Activated naive CD4-positive, alpha-beta T cell treated with anti-CD3 and anti-CD28 coated beads, Interleukin-2, amount 50 U/mL, for 24 hours (primary cell): ENCODE measurements at regions not wholly inside any gene's neighbourhood (a gene's known extent, or its start where the extent isn't known, plus 50 kb on each side); places are given as distances from the start of the nearest gene placed in this dataset.
"Not testable (repeated sequence)": the region's sequence is repeated elsewhere in the genome, so short reads cannot be mapped to it uniquely, and the experiment has no call there.

Source experiments
- H3K27ac Mint-ChIP-seq: one replicate; pipeline ENCODE4 v1.8.0; 2021; ENCODE audit warnings: mild to moderate bottlenecking, mixed read lengths
- H3K27me3 Mint-ChIP-seq: one replicate; pipeline ENCODE4 v1.8.0; 2021; ENCODE audit warnings: mixed read lengths
- H3K36me3 Mint-ChIP-seq: one replicate; pipeline ENCODE4 v1.8.0; 2021; ENCODE audit warnings: mixed read lengths
- H3K4me1 Mint-ChIP-seq: one replicate; pipeline ENCODE4 v1.8.0; 2021; ENCODE audit warnings: mixed read lengths
- H3K4me3 Mint-ChIP-seq: one replicate; pipeline ENCODE4 v1.8.0; 2021; ENCODE audit warnings: mild to moderate bottlenecking, mixed read lengths
- H3K9me3 Mint-ChIP-seq: one replicate; pipeline ENCODE4 v1.8.0; 2021; ENCODE audit warnings: mixed read lengths

DNA sequence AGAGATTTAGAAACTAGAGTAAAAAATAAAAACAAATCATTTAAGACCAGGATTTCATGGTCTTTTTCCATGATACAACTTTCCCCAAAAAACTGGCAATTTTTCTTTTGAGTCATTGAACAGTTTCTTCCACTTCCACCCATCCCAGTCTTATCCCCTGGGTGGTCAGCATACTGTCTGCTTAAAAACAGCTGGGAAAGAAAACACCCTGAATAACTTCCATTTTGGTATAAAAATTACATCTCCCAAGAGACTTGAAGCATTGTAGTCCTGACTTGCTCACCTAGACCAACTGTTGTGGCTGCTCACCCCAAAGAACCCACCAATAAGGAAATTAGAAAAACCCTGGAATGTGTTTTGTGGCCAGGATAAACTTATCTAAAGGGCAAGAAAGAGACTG, 731.3 kb downstream of the NR2F1-AS1 start:
- Mint-ChIP-seq H3K4me3 (no peak overlapping the region), H3K36me3 (no peaks in the 10 kb centered on the region), H3K27ac (no peak overlapping the region), H3K4me1 (no peaks in the 10 kb centered on the region), H3K27me3 (no peaks in the 10 kb centered on the region), H3K9me3 (no peaks in the 10 kb centered on the region)

DNA sequence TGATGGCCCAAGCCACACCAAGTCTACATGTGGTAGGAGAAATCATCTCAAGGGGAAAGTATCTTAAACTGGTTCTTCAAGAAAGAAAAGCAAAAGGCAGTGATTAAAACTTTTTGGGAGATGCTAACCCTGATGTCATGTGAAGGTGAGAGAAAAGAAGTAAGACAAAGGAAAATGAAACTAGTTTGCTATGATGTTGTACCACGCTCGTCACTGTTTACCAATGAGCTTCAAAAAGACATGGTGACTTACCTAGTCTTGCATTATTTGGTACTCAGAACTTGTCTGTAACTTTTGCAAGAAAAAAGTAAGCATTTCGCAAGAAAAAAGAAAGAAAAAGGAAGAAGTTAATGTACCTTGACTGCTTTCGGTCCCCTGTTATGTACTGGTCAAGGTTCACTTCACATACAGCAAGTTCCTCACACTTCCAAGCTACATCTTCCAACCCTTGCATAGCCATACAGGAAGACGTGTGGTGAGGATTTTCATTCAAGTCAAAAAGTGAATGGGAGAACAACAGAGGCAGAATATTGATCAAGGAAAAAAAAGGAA, 739.3 kb downstream of the NR2F1-AS1 start:
- no peaks in the 10 kb centered on the region for H3K36me3 Mint-ChIP-seq
- H3K27me3 Mint-ChIP-seq, result no peaks in the 10 kb centered on the region
- H3K4me1 Mint-ChIP-seq, result no peaks in the 10 kb centered on the region
- H3K27ac Mint-ChIP-seq, result no peak overlapping the region
- no peaks in the 10 kb centered on the region for H3K9me3 Mint-ChIP-seq
- no peak overlapping the region for H3K4me3 Mint-ChIP-seq

DNA sequence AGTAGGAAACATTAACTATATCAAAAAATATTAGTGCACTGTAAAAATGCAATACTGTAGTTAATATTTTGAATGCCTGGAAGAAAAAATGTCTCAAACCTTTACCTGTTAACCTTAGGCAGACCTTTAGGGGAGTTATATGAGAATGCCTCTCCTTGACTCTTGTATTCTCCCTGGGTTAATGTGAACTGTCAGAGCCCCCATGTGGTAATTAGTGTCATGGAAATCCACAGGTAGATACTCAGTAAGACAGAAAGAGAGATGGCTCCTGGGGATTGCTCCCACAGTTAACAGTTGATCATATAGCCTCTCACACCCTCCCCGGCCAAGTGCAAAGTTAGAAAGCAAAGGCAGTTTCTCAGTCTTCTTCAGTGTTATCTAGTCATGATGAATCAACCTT, 742.8 kb downstream of the NR2F1-AS1 start:
- H3K4me3 Mint-ChIP-seq, result no peak overlapping the region
- no peaks in the 10 kb centered on the region for H3K36me3 Mint-ChIP-seq
- no peaks in the 10 kb centered on the region for H3K9me3 Mint-ChIP-seq
- no peaks in the 10 kb centered on the region for H3K4me1 Mint-ChIP-seq
- H3K27ac Mint-ChIP-seq, result no peak overlapping the region
- no peaks in the 10 kb centered on the region for H3K27me3 Mint-ChIP-seq

DNA sequence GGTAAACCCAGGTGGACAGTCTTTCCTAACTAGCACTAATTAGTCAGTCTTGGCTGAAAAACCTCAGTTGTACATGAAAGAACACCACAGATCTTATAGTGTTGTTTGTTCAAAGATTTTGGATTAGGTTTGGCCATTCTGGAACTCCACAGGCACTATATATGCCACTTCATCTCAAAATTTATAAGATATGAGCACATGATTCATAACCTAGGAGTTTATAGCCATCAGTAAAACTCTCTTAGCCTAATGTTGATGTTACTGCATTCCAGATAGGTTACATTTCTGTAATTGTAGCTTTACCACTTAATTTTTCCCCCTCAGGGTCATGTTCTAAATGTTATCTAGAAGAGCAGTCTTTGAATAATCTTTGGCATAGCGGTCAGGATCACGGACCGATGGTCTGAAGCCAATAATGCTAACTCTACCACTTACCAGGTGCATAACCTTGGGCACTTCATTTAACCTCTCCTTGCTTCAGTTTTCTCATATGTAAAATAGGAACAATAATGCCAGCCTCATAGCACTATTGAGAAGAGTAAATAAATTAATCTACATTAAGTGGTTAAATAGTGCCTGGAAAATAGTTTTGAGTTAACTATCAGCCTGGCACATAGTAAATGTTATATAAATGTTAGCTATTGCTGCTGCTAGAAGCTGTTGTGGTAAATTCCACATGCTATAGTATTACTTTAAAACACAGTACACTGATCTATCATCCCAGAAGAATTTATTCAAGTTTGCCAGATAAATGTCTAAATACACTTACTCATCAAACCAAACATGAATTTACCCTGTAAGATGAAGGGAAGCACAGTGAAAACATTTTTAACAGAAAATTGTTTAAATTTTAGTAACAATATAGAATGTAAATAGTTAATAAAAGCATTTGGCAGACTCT, 743.9 kb downstream of the NR2F1-AS1 start:
- Mint-ChIP-seq H3K4me1 (no peaks in the 10 kb centered on the region), H3K9me3 (peaks cover 9% of the 10 kb centered on the region), H3K36me3 (no peaks in the 10 kb centered on the region), H3K4me3 (no peak overlapping the region), H3K27me3 (no peaks in the 10 kb centered on the region), H3K27ac (no peak overlapping the region)

DNA sequence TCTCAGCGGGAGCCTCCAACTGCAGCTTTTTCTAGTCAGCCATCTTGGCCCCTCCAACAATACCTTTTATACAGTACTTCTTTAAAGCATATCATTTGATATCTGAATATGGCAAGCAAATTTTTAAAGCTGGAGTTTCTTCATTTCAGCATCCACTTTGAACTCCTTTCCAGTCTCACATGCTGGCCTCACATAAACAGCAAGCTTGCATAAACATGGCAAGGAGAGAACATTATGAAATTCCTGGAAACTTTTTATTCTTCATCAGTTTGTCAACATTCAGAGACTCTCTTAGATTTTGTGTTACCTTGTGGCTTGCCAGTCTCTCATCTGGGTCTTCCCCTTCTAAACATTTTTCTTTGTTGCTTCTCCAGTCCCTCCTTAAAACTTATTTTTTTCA, 745.3 kb downstream of the NR2F1-AS1 start:
- no peaks in the 10 kb centered on the region for H3K4me1 Mint-ChIP-seq
- H3K36me3 Mint-ChIP-seq, result no peaks in the 10 kb centered on the region
- no peaks in the 10 kb centered on the region for H3K27me3 Mint-ChIP-seq
- peaks cover 9% of the 10 kb centered on the region for H3K9me3 Mint-ChIP-seq
- H3K4me3 Mint-ChIP-seq, result no peak overlapping the region
- no peak overlapping the region for H3K27ac Mint-ChIP-seq

DNA sequence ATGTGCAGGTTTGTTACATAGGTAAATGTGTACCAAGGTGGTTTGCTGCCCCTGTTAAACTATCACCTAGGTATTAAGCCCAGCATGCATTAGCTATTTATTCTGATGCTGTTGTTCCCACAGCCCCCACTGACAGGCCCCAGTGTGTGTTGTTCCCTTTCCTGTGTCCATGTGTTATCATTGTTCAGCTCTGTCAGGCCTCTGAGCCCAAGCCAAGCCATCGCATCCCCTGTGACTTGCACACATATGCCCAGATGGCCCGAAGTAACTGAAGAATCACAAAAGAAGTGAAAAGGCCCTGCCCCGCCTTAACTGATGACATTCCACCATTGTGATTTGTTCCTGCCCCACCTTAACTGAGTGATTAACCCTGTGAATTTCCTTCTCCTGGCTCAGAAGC, 757.5 kb downstream of the NR2F1-AS1 start:
- not testable (repeated sequence) for H3K27ac Mint-ChIP-seq, H3K36me3 Mint-ChIP-seq

DNA sequence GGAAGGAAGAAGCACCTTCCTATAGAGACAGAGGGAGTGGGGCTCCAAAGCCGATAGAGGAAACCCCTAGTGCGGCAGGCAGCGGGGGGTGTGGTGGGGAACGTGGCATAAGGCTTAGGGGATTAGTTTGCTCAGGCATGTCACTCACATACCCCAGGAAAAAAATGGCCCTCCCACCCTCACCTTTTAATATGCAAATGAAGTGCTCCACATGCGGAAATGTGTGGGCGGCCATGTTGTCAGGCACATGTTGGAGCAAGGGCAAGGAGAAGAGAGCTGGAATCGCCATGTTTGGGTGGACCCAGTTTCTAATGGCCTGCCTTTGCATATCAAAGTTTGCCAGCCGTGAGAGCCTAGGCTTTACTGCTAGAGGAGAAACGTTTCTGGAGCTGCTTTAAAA, 758.8 kb downstream of the NR2F1-AS1 start:
- no peaks in the 10 kb centered on the region for H3K9me3 Mint-ChIP-seq
- no peak overlapping the region for H3K4me3 Mint-ChIP-seq
- no peak overlapping the region for H3K27ac Mint-ChIP-seq

More for the DNA sequence above, 757.5 kb downstream of the NR2F1-AS1 start:
- H3K4me1 Mint-ChIP-seq, H3K27me3 Mint-ChIP-seq, H3K9me3 Mint-ChIP-seq, H3K4me3 Mint-ChIP-seq: not testable (repeated sequence)

DNA sequence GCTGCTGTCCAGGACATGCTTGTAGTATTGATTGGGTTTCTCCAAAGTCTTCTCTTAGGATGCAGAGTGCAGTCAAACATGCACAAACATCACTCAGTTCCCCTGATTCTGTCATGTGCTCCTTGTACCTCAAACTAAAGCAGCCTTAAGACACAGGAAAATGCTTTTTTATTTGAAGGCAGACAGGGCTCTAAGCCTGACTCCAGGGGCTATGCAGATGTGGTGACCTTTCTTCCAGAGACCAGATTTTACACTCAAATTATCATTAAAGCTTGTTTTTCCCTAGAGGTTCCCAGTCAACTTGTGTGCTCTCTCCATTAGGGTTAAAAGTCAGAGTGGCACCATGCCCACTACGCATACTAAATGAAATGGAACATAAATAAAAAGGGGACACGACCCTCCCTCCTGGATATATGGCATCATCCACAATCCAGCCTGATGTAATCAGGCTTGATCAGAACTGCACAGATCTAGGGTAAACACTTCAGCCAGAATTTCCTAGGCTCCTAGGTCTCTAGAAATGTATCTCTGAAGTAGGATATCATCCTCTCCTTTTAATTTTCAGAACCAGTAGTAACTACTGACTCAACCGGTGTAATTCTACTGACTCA, 771.1 kb downstream of the NR2F1-AS1 start:
- Mint-ChIP-seq H3K4me1 (no peaks in the 10 kb centered on the region), H3K27ac (no peak overlapping the region), H3K4me3 (no peak overlapping the region), H3K36me3 (no peaks in the 10 kb centered on the region), H3K27me3 (no peaks in the 10 kb centered on the region), H3K9me3 (peaks cover 4% of the 10 kb centered on the region)

More for the DNA sequence above, 758.8 kb downstream of the NR2F1-AS1 start:
- no peaks in the 10 kb centered on the region for H3K27me3 Mint-ChIP-seq
- H3K36me3 Mint-ChIP-seq, result no peaks in the 10 kb centered on the region
- H3K4me1 Mint-ChIP-seq, result no peaks in the 10 kb centered on the region

DNA sequence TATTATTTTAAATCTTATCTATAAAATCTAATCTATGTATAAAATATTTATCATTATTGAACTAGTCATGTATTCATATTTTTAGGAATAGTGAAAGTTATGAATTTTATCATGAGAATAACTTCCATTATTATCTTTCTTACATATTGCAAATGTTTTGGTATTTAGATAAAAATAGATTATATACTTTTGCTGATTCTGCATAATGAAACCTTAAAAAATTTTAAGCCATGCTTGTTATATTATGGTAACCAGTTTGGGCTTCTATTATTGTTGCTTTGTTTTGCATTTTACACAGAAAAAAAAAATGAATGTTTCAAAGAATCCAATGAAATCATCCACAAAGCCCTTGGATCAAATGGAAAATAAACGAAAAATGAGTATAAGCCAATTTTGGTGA, 772.5 kb downstream of the NR2F1-AS1 start:
- H3K27ac Mint-ChIP-seq, result no peak overlapping the region
- H3K36me3 Mint-ChIP-seq, result no peaks in the 10 kb centered on the region
- no peaks in the 10 kb centered on the region for H3K9me3 Mint-ChIP-seq
- H3K27me3 Mint-ChIP-seq, result no peaks in the 10 kb centered on the region
- no peaks in the 10 kb centered on the region for H3K4me1 Mint-ChIP-seq
- H3K4me3 Mint-ChIP-seq, result no peak overlapping the region

DNA sequence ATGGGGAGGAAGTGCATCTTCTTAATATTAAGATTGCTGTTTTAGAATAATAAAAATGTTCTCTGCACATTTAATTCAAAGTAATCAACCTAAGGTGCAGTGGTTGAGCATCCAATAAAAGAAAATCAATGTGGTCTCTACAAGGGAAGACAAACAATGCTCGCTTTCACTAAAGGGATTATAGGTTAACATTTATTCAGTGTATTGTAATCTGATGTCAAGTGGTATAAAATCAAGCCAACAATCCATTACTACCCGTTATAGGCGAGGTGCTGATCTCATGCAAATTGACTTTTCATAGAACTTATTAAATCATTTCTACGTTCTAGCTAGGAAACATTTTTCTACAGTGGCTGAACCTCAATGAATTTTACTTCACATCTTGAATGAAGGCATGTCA, 773.9 kb downstream of the NR2F1-AS1 start:
- Mint-ChIP-seq H3K27me3 (no peaks in the 10 kb centered on the region), H3K36me3 (no peaks in the 10 kb centered on the region), H3K4me3 (no peak overlapping the region), H3K4me1 (no peaks in the 10 kb centered on the region), H3K9me3 (no peaks in the 10 kb centered on the region), H3K27ac (no peak overlapping the region)

DNA sequence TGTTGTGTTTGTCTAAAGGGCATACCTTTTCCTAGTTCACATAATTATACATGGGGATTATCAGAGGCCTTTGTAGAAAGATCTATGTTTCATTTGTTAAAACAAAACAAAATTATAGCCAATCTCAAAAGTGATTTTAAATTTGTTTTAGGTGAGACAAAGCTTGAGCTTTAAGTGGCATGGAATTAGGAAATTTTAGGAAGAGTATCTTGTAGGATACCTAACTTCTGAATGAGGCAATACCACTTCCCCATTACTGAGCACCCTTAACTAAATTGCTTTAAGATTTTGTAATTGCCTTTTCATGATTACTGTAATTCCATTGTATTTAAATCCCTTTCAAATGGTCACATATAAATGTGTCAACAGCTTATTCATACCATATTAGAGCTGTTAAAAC, 775.6 kb downstream of the NR2F1-AS1 start:
- H3K4me1 Mint-ChIP-seq, result no peaks in the 10 kb centered on the region
- no peaks in the 10 kb centered on the region for H3K9me3 Mint-ChIP-seq
- no peaks in the 10 kb centered on the region for H3K36me3 Mint-ChIP-seq
- no peaks in the 10 kb centered on the region for H3K27me3 Mint-ChIP-seq
- no peak overlapping the region for H3K4me3 Mint-ChIP-seq
- no peak overlapping the region for H3K27ac Mint-ChIP-seq

DNA sequence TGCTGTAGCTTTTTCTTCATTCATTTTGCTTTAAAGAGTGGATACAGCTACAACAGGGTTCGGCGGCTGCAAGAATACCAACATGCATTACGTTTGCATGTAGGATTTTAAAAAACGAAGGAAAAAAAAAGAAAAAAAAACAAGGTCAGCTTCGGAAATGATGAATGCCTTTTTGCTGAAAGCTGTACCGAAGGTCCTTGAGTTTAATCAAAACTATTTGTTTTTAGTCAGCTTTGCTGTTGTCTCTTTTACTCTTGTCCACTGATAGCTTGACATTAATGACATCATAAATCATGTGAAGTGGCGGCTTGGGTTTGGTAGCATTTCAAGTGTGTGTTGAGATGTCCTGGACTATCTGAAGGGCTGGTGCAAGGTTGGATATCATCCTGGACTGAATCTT, 779.1 kb downstream of the NR2F1-AS1 start:
- Mint-ChIP-seq H3K27ac (no peak overlapping the region), H3K4me3 (no peak overlapping the region), H3K4me1 (no peaks in the 10 kb centered on the region), H3K9me3 (no peaks in the 10 kb centered on the region), H3K27me3 (no peaks in the 10 kb centered on the region), H3K36me3 (no peaks in the 10 kb centered on the region)

DNA sequence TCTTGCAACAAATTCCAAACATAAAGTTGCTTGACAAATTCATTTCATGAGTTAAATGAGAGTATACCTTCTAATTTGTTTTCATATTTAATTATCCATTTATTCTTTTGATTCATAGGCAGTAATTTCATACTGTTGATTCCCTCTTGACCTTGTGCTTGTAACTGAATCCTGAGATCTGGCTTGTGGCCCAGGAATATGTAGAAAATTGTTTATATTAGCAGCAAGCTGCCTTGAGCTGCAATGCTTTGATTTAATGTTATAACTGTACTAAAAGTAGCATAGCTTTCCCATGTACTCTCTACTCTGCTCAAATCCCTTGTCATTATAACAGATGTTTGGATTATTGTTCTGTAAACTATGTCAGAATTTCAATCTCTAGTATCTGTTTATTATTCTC, 780.7 kb downstream of the NR2F1-AS1 start:
- Mint-ChIP-seq H3K27me3 (no peaks in the 10 kb centered on the region), H3K4me3 (no peak overlapping the region), H3K27ac (no peak overlapping the region), H3K36me3 (no peaks in the 10 kb centered on the region), H3K4me1 (no peaks in the 10 kb centered on the region), H3K9me3 (no peaks in the 10 kb centered on the region)

DNA sequence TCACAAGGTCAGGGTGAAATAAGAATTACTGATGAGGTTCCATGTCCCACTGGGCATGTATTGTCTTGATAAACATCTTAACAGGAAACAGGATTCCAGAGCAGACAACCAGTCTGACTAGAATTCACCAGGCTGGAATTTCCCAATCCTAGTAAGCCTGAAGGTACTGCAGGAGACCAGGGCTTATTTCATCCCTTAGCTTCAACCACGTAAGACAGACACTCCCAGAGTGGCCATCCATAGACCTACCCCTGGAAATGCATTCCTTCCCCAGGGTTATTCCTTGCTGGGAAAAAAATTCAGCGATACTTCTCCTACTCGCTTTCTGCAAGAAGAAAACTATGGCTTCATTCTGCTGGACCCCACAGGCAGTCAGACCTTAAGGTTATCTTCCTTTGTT, 785.4 kb downstream of the NR2F1-AS1 start:
- no peaks in the 10 kb centered on the region for H3K36me3 Mint-ChIP-seq
- H3K9me3 Mint-ChIP-seq, result no peaks in the 10 kb centered on the region
- H3K27me3 Mint-ChIP-seq, result no peaks in the 10 kb centered on the region
- H3K4me1 Mint-ChIP-seq, result no peaks in the 10 kb centered on the region
- no peak overlapping the region for H3K4me3 Mint-ChIP-seq
- H3K27ac Mint-ChIP-seq, result no peak overlapping the region

DNA sequence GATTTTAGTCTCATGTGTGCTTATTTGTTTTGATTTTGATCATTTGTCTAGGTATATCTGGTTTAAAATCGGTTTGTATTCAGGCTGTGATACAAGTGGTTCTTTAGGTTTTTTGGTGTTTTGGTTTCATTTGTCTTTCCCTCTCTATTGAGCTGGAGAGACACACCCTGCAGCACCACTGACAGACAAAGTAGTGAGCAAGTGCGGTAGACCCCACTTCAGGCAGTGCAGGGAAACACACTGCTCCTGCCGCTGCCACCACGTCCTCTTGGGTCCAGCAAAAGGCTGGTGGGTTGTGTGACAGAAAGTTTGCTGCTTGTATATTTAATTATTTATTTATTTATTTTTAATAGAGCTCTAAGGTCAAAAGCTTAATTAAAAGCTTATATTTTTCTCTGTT, 801.0 kb downstream of the NR2F1-AS1 start:
- Mint-ChIP-seq H3K4me3 (no peak overlapping the region), H3K27me3 (no peaks in the 10 kb centered on the region), H3K36me3 (no peaks in the 10 kb centered on the region), H3K9me3 (peaks cover 5% of the 10 kb centered on the region), H3K4me1 (no peaks in the 10 kb centered on the region), H3K27ac (no peak overlapping the region)

DNA sequence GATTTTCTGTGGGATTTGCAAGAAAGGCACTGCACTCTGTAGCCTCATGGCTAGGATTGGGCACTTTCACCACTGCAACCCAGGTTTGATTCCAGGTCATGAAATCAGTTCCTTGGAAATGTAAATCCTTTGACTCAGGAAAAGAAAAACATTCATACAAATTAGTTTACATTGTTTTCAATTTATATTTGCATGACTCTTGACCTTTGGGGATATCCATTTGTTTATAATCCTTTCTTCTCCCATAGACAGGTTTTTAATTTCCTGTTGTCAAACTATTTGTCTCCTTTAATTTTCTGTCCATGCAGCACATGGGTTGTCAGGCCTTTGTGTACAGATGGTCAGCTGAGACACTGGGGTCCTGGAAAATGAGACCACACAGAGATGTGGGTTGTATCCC, 801.5 kb downstream of the NR2F1-AS1 start:
- H3K27me3 Mint-ChIP-seq, result no peaks in the 10 kb centered on the region
- no peak overlapping the region for H3K27ac Mint-ChIP-seq
- no peaks in the 10 kb centered on the region for H3K4me1 Mint-ChIP-seq
- no peaks in the 10 kb centered on the region for H3K36me3 Mint-ChIP-seq
- no peak overlapping the region for H3K4me3 Mint-ChIP-seq
- peaks cover 5% of the 10 kb centered on the region for H3K9me3 Mint-ChIP-seq
